ENCODE measurements at regions not wholly inside any gene's neighbourhood (a gene's known extent, or its start where the extent isn't known, plus 50 kb on each side); places are given as distances from the start of the nearest gene placed in this dataset.
"Not testable (repeated sequence)": the region's sequence is repeated elsewhere in the genome, so short reads cannot be mapped to it uniquely, and the experiment has no call there.

GRCh38 chr4:165569031-165569430 is 190.2 kb downstream of the CPE start:
- ChIA-PET CTCF (no interaction called here), POLR2A (no interaction called here)
- no peak for DNase-seq (ENCODE audit: extremely low spot score)
- no peak for TF ChIP-seq CTCF (IDR thresholded peaks at IDR 0.05; ENCODE audit: control extremely low read depth, extremely low read depth, low read depth, missing control alignments)

- CTCF ChIA-PET; POLR2A ChIA-PET; DNase-seq (ENCODE audit: extremely low spot score): not testable (repeated sequence)
Observed at GRCh38 chr4:165571476-165571875, 192.7 kb downstream of the CPE start.

GRCh38 chr4:165580351-165580905 is 201.6 kb downstream of the CPE start:
- DNase-seq (ENCODE audit: extremely low spot score): no peak
- no peak for TF ChIP-seq CTCF (IDR thresholded peaks at IDR 0.05; ENCODE audit: control extremely low read depth, extremely low read depth, low read depth, missing control alignments)
- ChIA-PET POLR2A (no interaction called here), CTCF (interaction anchor here (1.1 kb wide), 1 partner anchor 9 kb away, joined by 3 read pairs; no protein-coding TSS in a partner anchor)

GRCh38 chr4:165583341-165583740 is 204.5 kb downstream of the CPE start:
- POLR2A ChIA-PET: no interaction called here
- DNase-seq (ENCODE audit: extremely low spot score): no peak
- TF ChIP-seq CTCF (IDR thresholded peaks at IDR 0.05; ENCODE audit: control extremely low read depth, extremely low read depth, low read depth, missing control alignments): no peak
- CTCF ChIA-PET: no interaction called here

GRCh38 chr4:165584916-165585315 is 206.1 kb downstream of the CPE start:
- CTCF ChIA-PET: no interaction called here
- POLR2A ChIA-PET: no interaction called here
- no peak for TF ChIP-seq CTCF (IDR thresholded peaks at IDR 0.05; ENCODE audit: control extremely low read depth, extremely low read depth, low read depth, missing control alignments)
- DNase-seq (ENCODE audit: extremely low spot score): no peak

GRCh38 chr4:165588534-165589315 is 209.9 kb downstream of the CPE start:
- DNase-seq (ENCODE audit: extremely low spot score): no peak
- ChIA-PET CTCF (no interaction called here), POLR2A (no interaction called here)
- TF ChIP-seq CTCF (IDR thresholded peaks at IDR 0.05; ENCODE audit: control extremely low read depth, extremely low read depth, low read depth, missing control alignments): no peak

GRCh38 chr4:165592386-165592785 is 213.6 kb downstream of the CPE start:
- TF ChIP-seq CTCF (IDR thresholded peaks at IDR 0.05; ENCODE audit: control extremely low read depth, extremely low read depth, low read depth, missing control alignments): no peak
- POLR2A ChIA-PET: no interaction called here
- DNase-seq (ENCODE audit: extremely low spot score): no peak
- CTCF ChIA-PET: no interaction called here

Data from GM10248 (cell line).